HepG2 (cell line): ENCODE measurements at regions not wholly inside any gene's neighbourhood (a gene's known extent, or its start where the extent isn't known, plus 50 kb on each side); places are given as distances from the start of the nearest gene placed in this dataset.

ENCODE experiments used
- ATAC-seq: fragments of 200-7000 bp; cut with Tn5 transposase; 3 replicates; pipeline ENCODE4 v1.9.1; 2020; ENCODE audit warnings: mild to moderate bottlenecking, moderate library complexity
- BruUV-seq: library from RNA; stranded (reverse); fragments of 400-500 nt; replicated peaks from 2 replicates; lab custom pipeline; 2021; lab: Mats Ljungman, UMichigan
- CTCF ChIA-PET: fragments of 300-600 bp; formaldehyde crosslinking; extraction: SDS; loops from one replicate; lab custom pipeline; 2021; ENCODE audit warnings: low total read pairs, inconsistent platforms, low intra/inter-chr PET ratio; lab: Yijun Ruan, JAX
- POLR2A ChIA-PET: fragments of 350-600 bp; sonication (Branson Sonifier 250); formaldehyde crosslinking; loops from one replicate; lab custom pipeline; 2020; ENCODE audit warnings: antibody characterized with exemption, inconsistent platforms; lab: Yijun Ruan, JAX
- DNase-seq: peaks from one replicate; pipeline ENCODE4 v3.0.0-alpha.2; 2015; ENCODE audit warnings: low spot score
- FAIRE-seq: peaks from 3 replicates; lab custom pipeline; 2011; peaks lifted over from hg19 to GRCh38; lab: Jason Lieb, UNC
- H2AFZ ChIP-seq: one replicate; pipeline ENCODE4 v1.6.1; 2011; ENCODE audit warnings: low read length, inconsistent platforms
- H3K27ac ChIP-seq: fragments of 300-600 bp; 3 replicates; pipeline ENCODE4 v1.8.0; 2011; ENCODE audit warnings: mixed run types, mild to moderate bottlenecking, mixed read lengths, low read length, inconsistent platforms; ENCODE audit not compliant: insufficient read depth; ENCODE audit errors: extremely low read length
- H3K27me3 ChIP-seq, 2 experiments: fragments of 200-600 bp in 1 of 2; 2 replicates in 1 of 2; 3 replicates in 1 of 2; pipeline versions ENCODE4 v1.6.0 to v1.8.0; 2011; ENCODE audit warnings: low read length in 2 of 2, mild to moderate bottlenecking in 2 of 2, moderate library complexity in 2 of 2, inconsistent platforms in 1 of 2; ENCODE audit not compliant: insufficient read depth in 2 of 2, control insufficient read depth in 1 of 2
- H3K36me3 ChIP-seq, 2 experiments: fragments of 200-600 bp in 1 of 2; replicated peaks in 1 of 2; 2 replicates in 1 of 2; 3 replicates in 1 of 2; pipeline versions ENCODE4 v1.5.1 to v1.8.0; 2011; ENCODE audit warnings: low read length in 2 of 2, inconsistent platforms in 1 of 2; ENCODE audit not compliant: insufficient read depth in 2 of 2, control insufficient read depth in 1 of 2
- H3K4me1 ChIP-seq: 2 replicates; pipeline ENCODE4 v1.5.1; 2012; ENCODE audit warnings: low read length, inconsistent platforms; ENCODE audit not compliant: insufficient read depth
- H3K4me2 ChIP-seq: 2 replicates; pipeline ENCODE4 v1.6.0; 2011; ENCODE audit warnings: low read depth, low read length, inconsistent platforms
- H3K4me3 ChIP-seq, 3 experiments: fragments of 200-600 bp in 1 of 3; sonication (generic), shearing (Covaris generic) in 1 of 3; replicated peaks in 1 of 3; 2 replicates each; pipeline ENCODE4 v1.5.1; 2011 to 2016; ENCODE audit warnings: low read length in 3 of 3, inconsistent platforms in 2 of 3, low read depth in 2 of 3, mild to moderate bottlenecking in 2 of 3, control low read depth in 1 of 3, mixed read lengths in 1 of 3; ENCODE audit not compliant: insufficient read depth in 1 of 3
- H3K79me2 ChIP-seq: one replicate; pipeline ENCODE4 v1.6.1; 2011; ENCODE audit warnings: low read length, inconsistent platforms; ENCODE audit not compliant: insufficient read depth
- H3K9ac ChIP-seq: 2 replicates; pipeline ENCODE4 v1.6.0; 2011; ENCODE audit warnings: mild to moderate bottlenecking, low read depth, low read length, inconsistent platforms; ENCODE audit not compliant: insufficient read depth
- H3K9me3 ChIP-seq: 2 replicates; pipeline ENCODE4 v1.5.1; 2012; ENCODE audit warnings: mild to moderate bottlenecking, low read length
- H4K20me1 ChIP-seq: 2 replicates; pipeline ENCODE4 v1.6.0; 2011; ENCODE audit warnings: inconsistent platforms, mild to moderate bottlenecking, low read length, moderate library complexity; ENCODE audit not compliant: insufficient read depth
- CEBPG ChIP-seq: IDR thresholded peaks from 2 replicates; pipeline ENCODE4 v1.6.1; 2016
- CHCHD3 ChIP-seq: sonication (generic); formaldehyde crosslinking; IDR thresholded peaks from 2 replicates; pipeline ENCODE4 v1.8.0; 2022; ENCODE audit warnings: mild to moderate bottlenecking, missing genetic modification reagents, moderate library complexity
- MED8 ChIP-seq: sonication (generic); formaldehyde crosslinking; IDR thresholded peaks from 2 replicates; pipeline ENCODE4 v1.8.1; 2023; ENCODE audit warnings: mild to moderate bottlenecking, missing genetic modification reagents; ENCODE audit not compliant: insufficient replicate concordance
- NFKB2 ChIP-seq: sonication (generic); formaldehyde crosslinking; IDR thresholded peaks from 2 replicates; pipeline ENCODE4 v1.4.0; 2020; ENCODE audit warnings: missing genetic modification reagents, borderline replicate concordance
- PHF8 ChIP-seq: sonication (generic); formaldehyde crosslinking; IDR thresholded peaks from 2 replicates; pipeline ENCODE4 v1.5.0; 2020; ENCODE audit warnings: missing genetic modification reagents
- RBM39 ChIP-seq: fragments of 200-400 bp; formaldehyde crosslinking; IDR thresholded peaks from one replicate; pipeline ENCODE4 v1.6.1; 2018; ENCODE audit warnings: antibody characterized with exemption, mild to moderate bottlenecking, low read depth, low read length; ENCODE audit not compliant: poor library complexity, severe bottlenecking
- XBP1 ChIP-seq: sonication (generic); formaldehyde crosslinking; IDR thresholded peaks from 2 replicates; pipeline ENCODE4 v1.5.0; 2020; ENCODE audit warnings: missing genetic modification reagents
- WGBS: methylation state at CpG from one replicate; pipeline ENCODE4 v1.1.6; 2017; ENCODE audit warnings: low lambda C conversion rate; 5-methylcytosine and 5-hydroxymethylcytosine counted together
- in situ Hi-C: cut with HindIII; loops from 2 replicates; pipeline ENCODE4 v1.10.0; 2017; ENCODE audit warnings: low pct_unique_long_range_greater_than_20kb; ENCODE audit not compliant: extremely low pct_ligation_motif_present
- intact Hi-C: fragments of 100-400 bp; cut with micrococcal nuclease; formaldehyde crosslinking; loops from one replicate; pipeline ENCODE4 v1.10.0; 2022; ENCODE audit not compliant: unreplicated experiment
- TF ChIP-seq, protein P1 (sequence below): sonication (generic); formaldehyde crosslinking; IDR thresholded peaks from 2 replicates; pipeline ENCODE4 v1.5.0; 2020; ENCODE audit warnings: mild to moderate bottlenecking, missing genetic modification reagents
- TF ChIP-seq, protein P2 (sequence below): sonication (generic); formaldehyde crosslinking; IDR thresholded peaks from 2 replicates; pipeline ENCODE4 v1.5.0; 2020; ENCODE audit warnings: mild to moderate bottlenecking, low read depth, missing genetic modification reagents, borderline replicate concordance
- TF ChIP-seq, protein P3 (sequence below): sonication (generic); formaldehyde crosslinking; IDR thresholded peaks from 2 replicates; pipeline ENCODE4 v1.9.0; 2022; ENCODE audit warnings: low read depth, missing genetic modification reagents
- TF ChIP-seq, protein P4 (sequence below): sonication (generic); formaldehyde crosslinking; IDR thresholded peaks from 2 replicates; pipeline ENCODE4 v1.4.0; 2020; ENCODE audit warnings: mild to moderate bottlenecking, missing genetic modification reagents
- TF ChIP-seq, protein P5 (sequence below): sonication (generic); formaldehyde crosslinking; IDR thresholded peaks from 2 replicates; pipeline ENCODE4 v1.4.0; 2020; ENCODE audit warnings: missing genetic modification reagents, borderline replicate concordance

DNA sequence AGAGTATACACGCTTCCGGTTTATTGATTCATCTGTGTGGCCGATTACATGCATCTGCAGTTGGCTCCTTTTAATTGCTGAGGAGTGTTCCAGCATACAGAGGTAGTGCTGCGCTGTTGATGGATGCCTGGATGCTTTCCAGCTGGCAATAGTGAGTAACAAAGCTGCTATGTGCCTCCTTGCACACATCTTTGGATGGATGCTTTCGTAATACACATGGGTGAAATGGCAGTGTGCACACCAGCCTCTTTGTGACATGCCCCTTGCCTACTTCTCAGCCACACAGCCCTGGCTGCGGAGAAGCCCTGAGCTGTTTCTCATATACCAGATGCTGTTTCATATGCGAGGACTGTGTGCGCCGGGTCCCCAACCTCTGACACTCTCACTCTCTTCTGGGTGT, 151.0 kb downstream of the GADD45G start:
- Histone ChIP-seq H3K36me3 (no peaks in the 10 kb centered on the region), H3K9me3 (no peaks in the 10 kb centered on the region), H3K4me2 (no peak overlapping the region), H3K4me1 (peaks cover 11% of the 10 kb centered on the region), H3K27ac (no peak overlapping the region), H2AFZ (no peak overlapping the region), H3K79me2 (no peaks in the 10 kb centered on the region), H3K4me3 (no peak overlapping the region), H3K9ac (no peak overlapping the region), H4K20me1 (no peaks in the 10 kb centered on the region), H3K27me3 (no peaks in the 10 kb centered on the region)
- FAIRE-seq = no peak
- WGBS = 44% methylated on average over 5 of the region's 9 CpGs
- no TSS peak for BruUV-seq
- DNase-seq = no peak
- in situ Hi-C loops (no loop called here), intact Hi-C loops (no loop called here)
- POLR2A ChIA-PET = no interaction called here
- no peak for ATAC-seq
- TF ChIP-seq, protein P1, sequence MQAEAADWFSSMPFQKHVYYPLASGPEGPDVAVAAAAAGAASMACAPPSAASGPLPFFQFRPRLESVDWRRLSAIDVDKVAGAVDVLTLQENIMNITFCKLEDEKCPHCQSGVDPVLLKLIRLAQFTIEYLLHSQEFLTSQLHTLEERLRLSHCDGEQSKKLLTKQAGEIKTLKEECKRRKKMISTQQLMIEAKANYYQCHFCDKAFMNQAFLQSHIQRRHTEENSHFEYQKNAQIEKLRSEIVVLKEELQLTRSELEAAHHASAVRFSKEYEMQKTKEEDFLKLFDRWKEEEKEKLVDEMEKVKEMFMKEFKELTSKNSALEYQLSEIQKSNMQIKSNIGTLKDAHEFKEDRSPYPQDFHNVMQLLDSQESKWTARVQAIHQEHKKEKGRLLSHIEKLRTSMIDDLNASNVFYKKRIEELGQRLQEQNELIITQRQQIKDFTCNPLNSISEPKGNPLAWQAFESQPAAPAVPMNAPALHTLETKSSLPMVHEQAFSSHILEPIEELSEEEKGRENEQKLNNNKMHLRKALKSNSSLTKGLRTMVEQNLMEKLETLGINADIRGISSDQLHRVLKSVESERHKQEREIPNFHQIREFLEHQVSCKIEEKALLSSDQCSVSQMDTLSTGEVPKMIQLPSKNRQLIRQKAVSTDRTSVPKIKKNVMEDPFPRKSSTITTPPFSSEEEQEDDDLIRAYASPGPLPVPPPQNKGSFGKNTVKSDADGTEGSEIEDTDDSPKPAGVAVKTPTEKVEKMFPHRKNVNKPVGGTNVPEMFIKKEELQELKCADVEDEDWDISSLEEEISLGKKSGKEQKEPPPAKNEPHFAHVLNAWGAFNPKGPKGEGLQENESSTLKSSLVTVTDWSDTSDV (CRISPR knock-in tag) = no peak
- no peak for TF ChIP-seq MED8 (CRISPR knock-in tag)
- TF ChIP-seq, protein P2, sequence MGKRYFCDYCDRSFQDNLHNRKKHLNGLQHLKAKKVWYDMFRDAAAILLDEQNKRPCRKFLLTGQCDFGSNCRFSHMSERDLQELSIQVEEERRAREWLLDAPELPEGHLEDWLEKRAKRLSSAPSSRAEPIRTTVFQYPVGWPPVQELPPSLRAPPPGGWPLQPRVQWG = no peak
- TF ChIP-seq CHCHD3 = no peak
- TF ChIP-seq, protein P3, sequence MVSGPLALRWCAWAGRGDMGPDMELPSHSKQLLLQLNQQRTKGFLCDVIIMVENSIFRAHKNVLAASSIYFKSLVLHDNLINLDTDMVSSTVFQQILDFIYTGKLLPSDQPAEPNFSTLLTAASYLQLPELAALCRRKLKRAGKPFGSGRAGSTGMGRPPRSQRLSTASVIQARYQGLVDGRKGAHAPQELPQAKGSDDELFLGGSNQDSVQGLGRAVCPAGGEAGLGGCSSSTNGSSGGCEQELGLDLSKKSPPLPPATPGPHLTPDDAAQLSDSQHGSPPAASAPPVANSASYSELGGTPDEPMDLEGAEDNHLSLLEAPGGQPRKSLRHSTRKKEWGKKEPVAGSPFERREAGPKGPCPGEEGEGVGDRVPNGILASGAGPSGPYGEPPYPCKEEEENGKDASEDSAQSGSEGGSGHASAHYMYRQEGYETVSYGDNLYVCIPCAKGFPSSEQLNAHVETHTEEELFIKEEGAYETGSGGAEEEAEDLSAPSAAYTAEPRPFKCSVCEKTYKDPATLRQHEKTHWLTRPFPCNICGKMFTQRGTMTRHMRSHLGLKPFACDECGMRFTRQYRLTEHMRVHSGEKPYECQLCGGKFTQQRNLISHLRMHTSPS (CRISPR knock-in tag) = no peak
- no peak for TF ChIP-seq CEBPG
- TF ChIP-seq, protein P4, sequence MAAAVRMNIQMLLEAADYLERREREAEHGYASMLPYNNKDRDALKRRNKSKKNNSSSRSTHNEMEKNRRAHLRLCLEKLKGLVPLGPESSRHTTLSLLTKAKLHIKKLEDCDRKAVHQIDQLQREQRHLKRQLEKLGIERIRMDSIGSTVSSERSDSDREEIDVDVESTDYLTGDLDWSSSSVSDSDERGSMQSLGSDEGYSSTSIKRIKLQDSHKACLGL (CRISPR knock-in tag) = no peak
- TF ChIP-seq XBP1 (CRISPR knock-in tag) = no peak
- TF ChIP-seq PHF8 (CRISPR knock-in tag) = no peak
- TF ChIP-seq NFKB2 (CRISPR knock-in tag) = no peak
- TF ChIP-seq, protein P5, sequence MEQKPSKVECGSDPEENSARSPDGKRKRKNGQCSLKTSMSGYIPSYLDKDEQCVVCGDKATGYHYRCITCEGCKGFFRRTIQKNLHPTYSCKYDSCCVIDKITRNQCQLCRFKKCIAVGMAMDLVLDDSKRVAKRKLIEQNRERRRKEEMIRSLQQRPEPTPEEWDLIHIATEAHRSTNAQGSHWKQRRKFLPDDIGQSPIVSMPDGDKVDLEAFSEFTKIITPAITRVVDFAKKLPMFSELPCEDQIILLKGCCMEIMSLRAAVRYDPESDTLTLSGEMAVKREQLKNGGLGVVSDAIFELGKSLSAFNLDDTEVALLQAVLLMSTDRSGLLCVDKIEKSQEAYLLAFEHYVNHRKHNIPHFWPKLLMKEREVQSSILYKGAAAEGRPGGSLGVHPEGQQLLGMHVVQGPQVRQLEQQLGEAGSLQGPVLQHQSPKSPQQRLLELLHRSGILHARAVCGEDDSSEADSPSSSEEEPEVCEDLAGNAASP (CRISPR knock-in tag) = no peak
- no peak for TF ChIP-seq RBM39
- CTCF ChIA-PET = no interaction called here
